HG02588 (cell line): ENCODE measurements at regions not wholly inside any gene's neighbourhood (a gene's known extent, or its start where the extent isn't known, plus 50 kb on each side); places are given as distances from the start of the nearest gene placed in this dataset.

Experiments
- ATAC-seq: cut with Tn5 transposase; IDR thresholded peaks from one replicate; pipeline ENCODE4 v1.9.1; 2021; ENCODE audit warnings: mild to moderate bottlenecking, moderate library complexity; ENCODE audit not compliant: unreplicated experiment

DNA sequence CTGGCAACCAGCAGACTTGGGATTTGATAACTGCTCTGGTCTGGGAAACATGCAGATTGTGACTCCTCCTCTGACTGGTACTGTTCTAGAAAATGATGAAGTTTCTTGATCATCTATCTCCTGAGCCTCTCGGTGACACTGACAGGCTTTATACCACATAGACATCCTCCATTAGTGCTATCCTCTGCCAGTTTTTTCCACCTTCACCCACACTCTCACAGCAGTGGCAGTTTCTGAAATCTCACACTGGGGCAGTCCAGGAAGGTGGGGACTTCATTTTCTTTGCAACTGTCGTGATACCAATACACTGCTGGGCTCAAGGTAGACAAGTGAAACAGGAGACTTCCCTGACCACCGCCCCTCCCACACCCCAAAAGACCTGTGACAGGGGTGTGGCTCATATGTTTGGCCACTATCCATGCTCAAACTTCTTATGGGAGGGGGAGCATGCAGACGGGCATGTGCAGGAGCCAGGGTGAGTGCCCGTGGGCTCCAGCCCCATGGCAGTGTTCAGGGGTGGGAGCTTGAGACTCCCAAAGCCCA lies 66.3 kb upstream of the RMDN2 start:
- ATAC-seq: no peak

GRCh38 chr2:37862620-37863019 lies 62.5 kb upstream of the RMDN2 start:
- no peak for ATAC-seq

GRCh38 chr2:37864217-37864616 lies 60.9 kb upstream of the RMDN2 start:
- no peak for ATAC-seq

DNA sequence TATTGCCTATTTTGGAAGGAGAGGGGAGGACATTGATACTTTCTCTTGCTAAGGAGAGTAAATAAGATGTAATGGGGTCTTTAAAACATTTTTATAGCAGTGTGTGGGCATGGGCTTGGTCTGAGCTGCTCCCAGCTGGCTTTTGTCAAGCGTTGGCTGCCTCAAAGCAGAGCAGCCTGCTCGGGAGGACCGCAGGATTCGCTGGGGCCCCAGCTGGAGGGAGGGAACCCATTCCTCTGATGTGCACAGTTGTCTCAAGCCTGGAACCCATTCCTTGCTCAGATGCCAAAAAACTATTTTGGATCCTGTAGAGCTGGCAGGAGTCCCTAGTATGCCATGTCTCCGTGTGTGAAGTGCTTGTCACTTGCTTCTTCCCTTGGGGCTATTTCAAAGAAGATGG lies 59.4 kb upstream of the RMDN2 start:
- ATAC-seq: no peak

DNA sequence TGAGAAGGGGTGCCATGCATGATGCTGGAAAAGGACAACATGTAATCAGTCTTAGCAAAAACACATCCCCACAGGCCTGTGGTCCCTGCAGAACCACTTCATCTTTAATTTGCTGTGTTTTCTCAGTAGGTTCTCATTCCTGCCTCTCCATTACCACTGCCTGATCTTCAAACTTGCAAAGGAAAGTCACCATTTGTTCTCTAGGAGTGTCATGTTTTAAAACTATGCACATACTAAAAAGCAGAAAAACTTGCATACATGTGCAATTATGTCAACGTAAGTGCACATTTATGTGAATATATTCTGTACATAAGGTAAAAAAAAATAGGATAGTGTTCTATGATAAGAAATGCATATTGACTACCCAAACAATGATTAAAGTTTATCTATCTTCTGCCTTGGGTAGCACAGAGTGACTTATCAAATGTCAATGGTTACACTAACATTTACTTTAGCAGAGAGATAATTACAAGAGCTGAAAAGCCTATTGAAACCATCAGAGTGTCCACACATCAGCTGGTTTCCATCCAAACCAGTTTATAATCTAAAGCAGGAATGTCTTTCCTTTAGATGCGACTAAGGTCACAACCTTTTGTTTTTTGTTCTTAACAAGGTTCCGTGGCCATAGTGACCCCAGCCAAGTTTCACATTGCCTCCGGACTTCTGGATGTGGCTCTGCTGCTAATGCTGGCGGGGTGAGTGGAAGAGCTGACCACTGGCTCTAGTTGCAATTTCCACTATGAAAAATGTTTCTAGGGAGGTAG lies 58.7 kb upstream of the RMDN2 start:
- no peak for ATAC-seq

DNA sequence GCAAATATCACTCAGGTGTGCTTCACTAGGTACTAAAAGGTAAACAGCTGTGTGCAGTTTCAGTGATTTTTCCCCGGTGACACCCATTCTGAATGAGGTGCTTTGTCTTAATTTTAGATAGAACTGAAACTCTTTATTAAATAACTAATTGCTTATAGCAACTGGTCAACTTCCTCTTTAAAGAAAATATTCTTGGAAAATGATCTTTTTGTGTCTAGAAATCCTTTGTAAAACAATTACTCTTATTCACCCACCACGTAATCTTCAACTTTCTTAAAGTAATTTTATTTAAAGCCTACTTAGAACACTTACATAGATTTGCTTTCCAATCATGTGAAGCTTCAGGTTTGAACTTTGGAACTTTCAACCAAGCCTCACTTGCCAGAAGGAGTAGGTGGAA lies 57.9 kb upstream of the RMDN2 start:
- ATAC-seq: no peak

GRCh38 chr2:37868866-37869265 lies 56.2 kb upstream of the RMDN2 start:
- no peak for ATAC-seq

- ATAC-seq: no peak
Measured at GRCh38 chr2:37869304-37869703, 55.8 kb upstream of the RMDN2 start.

GRCh38 chr2:37869771-37870170 lies 55.3 kb upstream of the RMDN2 start:
- ATAC-seq: no peak

DNA sequence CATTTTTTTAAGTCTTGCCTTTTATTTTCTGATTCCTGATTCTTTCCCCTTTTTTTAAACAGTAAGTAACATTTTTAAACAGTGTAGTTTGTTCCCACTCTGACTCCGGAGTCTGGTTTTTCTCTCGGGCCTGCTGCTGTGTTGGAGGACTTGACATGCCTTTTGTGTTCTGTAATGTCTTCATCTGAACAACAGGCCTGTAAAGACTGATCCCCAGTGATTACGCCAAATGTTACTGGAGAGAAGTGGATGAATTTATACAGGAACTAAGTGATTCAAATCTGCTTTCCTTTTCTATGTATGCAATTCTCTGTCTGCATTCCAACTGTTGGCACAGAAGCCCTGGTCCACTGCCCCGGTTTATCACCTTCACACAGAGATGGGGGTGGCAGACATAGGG lies 54.3 kb upstream of the RMDN2 start:
- no peak for ATAC-seq

DNA sequence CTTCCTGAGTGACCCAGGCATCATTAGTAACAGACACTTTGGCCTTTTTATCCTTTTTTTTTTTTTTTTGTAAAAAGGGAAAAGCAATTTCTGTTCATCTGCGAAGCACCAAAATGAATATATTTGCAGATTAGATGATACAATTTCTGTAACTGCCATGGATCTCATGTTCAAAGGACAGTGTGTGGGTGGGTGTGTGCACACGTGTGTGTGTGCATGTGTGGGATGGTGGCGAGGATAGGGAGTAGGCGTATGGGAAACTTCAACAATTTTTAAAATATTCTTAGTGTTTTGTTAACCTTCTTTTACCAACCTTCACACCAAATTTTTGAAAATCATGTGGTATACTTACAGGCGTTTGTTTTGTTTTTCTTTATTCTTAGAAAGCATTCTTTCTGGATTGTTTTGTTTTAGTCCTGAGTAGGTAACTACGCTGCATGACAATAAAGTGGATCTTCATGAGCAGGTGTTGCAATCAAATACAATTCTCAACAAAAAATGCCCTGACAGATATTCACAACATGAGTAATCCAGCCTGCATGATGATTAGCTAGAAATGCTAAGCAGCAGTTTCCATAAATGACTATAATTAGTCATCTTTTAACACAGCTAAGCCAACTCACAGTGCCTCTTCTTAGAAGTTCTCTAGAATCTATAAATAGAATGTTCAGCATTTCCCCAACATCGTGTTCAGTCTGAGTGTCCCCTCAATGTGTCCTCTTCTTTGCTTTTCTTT lies 53.5 kb upstream of the RMDN2 start:
- peak; percentile 56 for ATAC-seq

GRCh38 chr2:37872192-37872750 lies 52.8 kb upstream of the RMDN2 start:
- no peak for ATAC-seq

- no peak for ATAC-seq
Measured at GRCh38 chr2:37873229-37873628, 51.9 kb upstream of the RMDN2 start.

DNA sequence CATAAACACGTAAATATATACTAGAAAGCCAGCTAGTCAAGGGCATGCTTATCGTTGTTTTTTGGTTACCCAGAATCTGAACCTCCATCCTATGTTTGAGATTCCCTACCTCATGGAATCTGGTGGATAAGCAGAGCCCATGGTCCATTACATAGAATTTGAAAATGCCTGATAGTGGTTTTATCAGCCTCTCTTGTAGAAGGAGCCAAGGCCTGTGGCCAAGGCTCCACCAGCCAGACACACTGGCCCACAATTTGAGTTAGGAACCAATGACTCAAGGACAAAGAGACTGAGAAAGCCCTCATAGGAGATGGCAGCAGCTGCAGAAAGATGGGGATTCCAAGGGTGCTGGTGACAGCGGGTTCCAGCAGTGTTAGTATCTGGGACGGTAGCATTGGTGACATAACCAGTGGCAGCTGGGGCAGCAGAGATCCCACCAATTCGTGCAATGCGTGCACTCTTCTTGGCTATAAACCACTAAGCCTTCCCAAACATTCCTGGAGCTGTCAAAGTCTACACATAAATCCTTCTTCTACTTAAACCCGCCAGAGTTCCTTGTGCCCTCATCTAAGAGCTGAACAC lies 51.2 kb upstream of the RMDN2 start:
- ATAC-seq: no peak

DNA sequence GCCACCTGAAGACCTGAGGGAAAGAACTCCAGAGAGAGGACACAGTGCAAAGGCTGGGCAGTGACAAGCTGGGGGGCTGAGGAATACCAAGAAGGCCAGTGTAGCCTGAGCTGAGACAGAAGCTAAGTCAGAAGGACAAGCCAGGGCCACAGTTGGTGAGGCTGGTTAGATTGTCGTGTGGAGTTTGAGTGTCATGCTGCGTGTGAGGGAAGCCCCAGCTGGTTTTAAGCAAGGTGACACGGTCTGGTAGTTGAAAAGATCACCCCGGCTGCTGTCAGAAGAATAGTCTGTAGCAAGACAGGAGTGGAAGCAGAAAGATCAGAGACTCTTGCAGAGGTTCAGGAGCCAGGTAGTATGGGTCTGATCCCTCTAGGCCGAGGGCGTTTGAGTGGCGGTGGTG lies 50.6 kb upstream of the RMDN2 start:
- no peak for ATAC-seq
